ENCODE measurements at regions not wholly inside any gene's neighbourhood (a gene's known extent, or its start where the extent isn't known, plus 50 kb on each side); places are given as distances from the start of the nearest gene placed in this dataset.
"Not testable (repeated sequence)": the region's sequence is repeated elsewhere in the genome, so short reads cannot be mapped to it uniquely, and the experiment has no call there.

DNA sequence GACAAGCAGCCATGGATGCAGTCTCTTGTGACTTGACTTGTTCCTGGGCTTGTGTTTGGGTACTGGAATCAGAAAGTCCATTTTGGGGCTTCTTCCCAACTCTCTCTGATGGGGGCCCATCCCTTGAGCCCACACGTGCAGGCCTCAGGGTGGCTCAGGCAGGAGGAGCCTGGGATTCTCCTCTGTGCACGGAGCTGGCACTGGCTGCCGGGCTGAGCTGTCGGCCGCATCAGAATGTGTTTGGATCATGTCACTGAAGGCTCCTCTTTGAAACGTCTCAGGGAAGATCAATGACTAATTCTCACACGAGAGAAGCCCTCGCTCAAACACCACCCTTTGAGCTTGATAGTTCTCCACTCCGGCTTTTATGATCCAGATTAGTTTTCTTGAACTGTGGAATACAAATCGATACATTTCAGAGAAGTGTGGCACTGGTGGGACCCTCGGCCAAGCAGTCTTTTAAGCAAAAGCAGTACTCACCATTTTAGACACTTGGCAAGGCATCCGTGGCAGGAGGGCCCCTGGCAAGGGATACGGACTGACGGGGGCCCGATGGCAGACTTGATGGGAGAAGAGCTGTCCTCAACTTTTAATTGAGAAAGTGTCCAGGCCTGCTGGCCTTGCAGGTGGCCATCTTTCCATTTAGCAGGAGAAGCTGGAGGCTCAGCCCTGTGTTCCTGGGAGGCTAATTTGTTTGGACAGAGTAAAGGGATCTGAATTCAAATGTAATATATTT lies 220.7 kb upstream of the C1orf174 start:
- no peak for DNase-seq (ENCODE audit: low spot score)

DNA sequence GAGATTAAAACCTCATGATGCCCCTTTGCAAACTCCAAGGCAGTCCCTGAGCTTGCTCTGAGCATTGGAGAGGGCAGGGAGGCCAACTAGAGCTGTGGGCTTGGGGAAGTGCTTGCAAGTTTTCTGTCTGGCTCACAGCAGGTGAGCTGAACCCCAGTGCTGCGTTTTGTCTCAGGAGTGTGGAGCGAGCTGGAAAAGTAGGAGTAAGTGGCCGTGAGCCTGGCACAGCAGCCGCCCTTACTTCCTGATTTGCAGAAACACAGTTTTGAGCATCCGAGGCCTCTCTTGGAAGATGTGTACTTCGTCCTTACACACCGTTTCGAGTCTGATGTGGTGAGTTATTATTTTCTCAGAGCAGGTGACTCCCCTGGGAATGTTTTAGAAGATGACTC lies 221.2 kb upstream of the C1orf174 start:
- DNase-seq (ENCODE audit: low spot score), result no peak

DNA sequence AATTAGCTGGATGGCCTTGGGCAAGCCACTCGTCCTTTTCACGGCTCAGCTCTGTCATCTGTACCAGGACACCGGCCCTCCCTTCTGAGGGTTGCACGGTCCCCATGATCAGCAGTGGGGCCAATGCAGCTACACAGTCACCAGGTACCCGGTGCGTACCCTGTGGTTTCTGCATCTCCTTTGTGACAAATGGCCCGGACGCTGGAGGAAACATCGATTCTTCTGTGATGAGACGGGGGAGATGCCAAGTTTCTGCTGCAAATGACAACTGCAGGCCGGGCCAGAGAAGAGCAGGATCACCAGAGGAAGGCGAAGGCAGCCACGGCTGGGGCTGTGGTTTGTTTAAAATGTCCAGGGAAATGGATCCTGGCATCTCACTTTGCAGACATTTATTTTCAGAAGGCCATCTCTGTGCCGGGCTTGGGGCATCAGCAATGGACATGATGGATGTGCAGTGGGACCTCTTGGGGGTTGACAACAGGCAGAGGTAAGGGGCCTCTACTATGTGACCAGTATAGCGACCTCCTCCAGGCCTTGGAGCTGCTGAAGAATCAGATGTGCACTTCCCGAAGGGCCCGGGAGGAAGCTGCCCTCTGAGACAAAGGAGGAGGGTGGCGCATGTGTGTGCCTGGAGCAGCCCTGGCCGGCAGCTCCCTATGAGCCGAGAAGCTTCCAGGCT lies 221.9 kb upstream of the C1orf174 start:
- no peak for DNase-seq (ENCODE audit: low spot score)

DNA sequence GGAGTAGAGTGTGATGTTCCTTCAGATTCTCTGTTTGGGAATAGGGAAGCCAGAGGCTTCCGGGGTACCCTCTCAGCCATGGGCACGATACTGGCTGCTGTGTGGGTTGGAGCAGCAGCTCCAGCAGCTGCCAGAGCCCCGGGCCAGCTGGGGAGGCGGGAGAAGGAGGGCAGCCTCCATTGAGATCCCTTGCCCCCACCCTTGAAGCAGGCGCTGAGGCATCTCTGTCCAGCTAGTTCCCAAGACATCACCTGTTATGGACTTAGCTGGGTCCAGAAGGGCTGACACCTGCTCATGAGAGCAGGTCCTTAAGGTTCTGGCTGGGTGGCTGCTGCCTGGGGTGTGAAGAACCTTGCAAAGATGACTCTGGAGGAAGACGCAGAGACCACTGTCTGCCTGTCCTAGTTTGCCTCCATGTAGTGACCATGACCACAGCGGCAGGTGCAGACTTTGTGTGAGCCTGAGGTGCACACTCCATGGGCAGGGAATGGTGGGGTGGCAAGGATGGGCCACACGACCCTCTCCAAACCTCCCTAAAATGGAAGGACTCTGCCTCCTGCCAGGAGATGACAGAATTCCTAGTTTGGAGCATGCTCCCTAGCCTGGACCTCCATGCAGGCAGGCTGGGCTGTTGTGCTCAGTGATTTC lies 222.6 kb upstream of the C1orf174 start:
- no peak for DNase-seq (ENCODE audit: low spot score)

DNA sequence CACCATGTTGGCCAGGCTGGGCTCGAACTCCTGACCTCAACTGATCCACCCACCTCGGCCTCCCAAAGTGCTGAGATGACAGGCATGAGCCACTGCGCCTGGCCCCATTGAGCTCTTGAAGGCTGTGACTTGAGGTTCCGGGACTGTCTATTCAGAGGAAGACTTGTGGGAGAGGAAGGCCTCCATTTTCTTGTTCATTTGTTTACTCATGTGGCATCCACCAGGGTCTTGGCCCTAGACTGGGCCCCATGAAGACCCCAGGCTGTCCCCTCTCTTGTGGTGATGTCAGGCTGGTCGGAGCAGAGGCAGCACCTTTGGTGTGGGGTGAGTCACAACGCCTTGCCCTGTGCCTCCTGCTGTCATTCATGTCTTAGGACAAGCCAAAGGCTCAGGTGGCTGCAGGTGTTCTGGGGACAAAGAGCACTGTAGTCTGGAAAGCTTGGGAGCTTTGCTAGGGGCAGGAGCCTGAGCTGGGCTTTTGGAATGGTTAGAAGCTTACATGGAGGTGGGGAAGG lies 224.6 kb upstream of the C1orf174 start:
- DNase-seq (ENCODE audit: low spot score), result no peak

DNA sequence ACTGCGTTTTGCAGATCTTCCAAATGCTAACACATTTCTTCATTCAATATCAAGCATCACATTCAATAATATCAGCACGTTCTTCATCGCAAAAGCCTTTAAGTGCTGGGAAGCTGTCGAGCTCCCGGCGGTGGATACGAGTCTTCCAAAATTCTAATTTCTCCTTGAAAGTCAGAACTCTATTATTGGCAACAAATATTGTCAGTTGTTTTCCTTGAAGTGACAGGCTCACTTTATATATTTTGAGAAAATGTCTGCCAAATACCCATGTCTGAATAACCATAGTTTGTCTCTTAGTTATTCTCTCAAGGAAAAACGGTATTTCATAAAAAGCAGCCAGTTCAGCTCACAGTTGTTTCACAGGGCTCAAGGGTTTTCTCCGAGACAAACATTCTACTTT lies 226.2 kb upstream of the C1orf174 start:
- DNase-seq (ENCODE audit: low spot score), result no peak

DNA sequence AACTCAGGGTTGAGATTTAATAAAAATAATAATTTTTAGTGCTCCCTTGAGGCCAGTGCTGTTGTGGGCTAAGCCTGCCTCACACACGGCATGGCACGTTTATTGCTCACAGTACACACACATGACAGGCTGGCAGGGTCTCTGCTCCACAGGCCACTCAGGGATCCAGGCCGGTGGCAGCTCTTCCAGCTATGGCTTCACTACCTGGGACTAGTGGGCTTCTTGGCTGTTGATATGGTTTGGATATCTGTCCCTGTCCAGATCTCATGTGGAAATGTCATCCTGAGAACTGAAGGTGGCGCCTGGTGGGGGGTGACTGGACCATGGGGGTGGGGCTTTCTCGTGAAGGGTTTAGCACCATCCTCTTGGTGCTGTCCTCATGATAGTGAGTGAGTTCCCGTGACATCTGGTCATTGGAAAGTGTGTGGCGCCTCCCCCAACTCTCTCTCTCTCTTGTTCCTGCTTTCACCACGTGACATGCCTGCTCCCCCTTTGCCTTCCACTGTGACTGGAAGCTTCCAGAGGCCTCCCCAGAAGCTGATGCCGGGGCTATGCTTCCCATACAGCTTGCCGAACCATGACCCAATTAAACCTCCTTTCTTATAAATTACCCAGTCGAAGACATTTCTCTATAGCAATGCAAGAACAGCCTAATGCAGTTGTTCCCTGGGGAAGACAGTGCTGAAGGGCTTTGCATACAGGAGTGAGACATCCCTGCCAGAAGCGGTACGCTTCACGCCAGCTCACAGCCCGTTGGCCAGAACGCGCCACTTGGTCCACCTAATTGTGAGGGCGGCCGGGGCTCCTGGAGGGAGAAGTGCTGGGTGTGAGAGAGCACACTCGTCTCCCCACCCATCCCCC lies 226.9 kb upstream of the C1orf174 start:
- no peak for DNase-seq (ENCODE audit: low spot score)

DNA sequence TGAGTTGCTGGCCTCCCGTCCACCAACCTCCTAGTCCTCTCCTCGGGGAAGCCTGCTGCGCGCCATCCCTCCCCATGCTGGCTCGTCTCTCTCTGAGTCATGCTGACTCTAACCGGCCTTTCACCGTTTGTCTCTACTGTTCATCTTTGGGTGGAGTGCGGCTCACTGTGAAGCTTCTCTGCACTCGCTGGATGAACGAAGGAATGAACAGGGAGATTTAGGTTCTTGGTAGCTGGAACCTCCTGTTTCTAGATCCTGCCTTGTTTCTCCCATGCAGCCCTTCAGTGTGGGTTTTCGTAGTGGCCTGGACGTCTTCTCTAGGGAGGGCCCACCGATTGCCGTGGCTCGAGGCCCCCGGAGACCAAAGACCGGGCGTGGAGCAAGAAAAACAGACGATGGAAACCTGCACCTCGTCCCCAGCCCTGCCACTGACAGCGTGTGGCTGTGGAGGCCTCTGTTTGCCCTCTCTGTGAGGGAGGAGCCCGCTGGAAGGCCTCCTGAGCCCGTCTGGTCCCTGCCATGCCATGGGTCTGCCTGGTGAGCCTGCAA lies 227.6 kb upstream of the C1orf174 start:
- DNase-seq (ENCODE audit: low spot score), result no peak

DNA sequence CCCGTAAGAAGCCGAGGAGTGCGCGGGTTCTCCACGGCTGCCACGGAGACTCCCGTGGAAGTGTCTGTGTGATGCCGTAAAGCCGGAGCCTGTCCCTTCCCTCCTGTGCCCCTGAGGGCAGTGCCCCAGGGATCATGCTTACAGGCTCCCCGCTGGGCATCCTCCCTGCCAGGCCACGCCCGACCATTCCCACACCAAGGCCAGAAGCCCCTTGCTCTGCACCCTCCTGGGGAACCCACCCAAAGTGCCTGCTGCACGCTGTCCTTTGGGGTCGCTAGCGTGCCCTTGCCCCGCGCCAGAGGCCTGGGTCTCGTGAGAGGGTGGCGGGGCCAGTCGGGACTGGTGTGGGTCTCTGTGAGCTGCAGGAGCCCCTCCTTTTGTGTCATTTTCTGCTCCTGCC lies 228.5 kb upstream of the C1orf174 start:
- DNase-seq (ENCODE audit: low spot score), result no peak

DNA sequence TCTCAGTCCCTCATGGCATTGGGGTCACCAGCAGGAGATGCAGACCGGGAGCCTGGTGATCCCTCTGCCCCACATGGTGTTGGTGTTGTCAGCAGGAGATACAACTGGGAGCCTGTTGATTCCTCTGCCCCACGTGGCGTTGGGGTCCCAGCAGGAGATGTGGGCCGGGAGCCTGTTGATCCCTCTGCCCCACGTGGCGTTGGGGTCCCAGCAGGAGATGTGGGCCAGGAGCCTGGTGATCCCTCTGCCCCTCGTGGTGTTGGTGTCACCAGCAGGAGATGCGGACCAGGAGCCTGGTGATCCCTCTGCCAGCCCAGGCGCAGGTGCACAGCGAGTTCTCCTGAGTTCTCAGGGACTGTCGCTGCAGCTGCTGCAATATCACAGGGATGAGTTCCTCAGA lies 229.6 kb upstream of the C1orf174 start:
- DNase-seq (ENCODE audit: low spot score), result no peak

DNA sequence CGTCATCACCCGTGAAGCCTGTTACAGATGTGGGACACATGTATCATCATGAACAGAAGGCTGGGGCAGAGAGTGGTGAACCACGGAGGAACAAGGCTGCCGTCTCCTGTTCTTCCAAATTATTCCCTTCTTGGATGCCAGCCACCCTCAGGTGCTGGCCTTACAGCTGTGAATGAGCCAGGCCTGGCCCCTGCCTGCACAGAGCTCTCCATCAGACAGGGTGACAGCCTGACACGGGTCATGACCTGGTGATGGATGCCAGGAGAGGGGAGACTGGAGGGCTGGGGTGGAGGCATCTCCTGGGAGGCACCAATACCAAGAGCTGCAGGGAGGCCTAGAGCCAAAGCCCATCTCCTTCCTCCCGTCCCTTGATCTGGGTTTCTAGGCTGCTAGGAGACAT lies 230.0 kb upstream of the C1orf174 start:
- DNase-seq (ENCODE audit: low spot score), result no peak

DNA sequence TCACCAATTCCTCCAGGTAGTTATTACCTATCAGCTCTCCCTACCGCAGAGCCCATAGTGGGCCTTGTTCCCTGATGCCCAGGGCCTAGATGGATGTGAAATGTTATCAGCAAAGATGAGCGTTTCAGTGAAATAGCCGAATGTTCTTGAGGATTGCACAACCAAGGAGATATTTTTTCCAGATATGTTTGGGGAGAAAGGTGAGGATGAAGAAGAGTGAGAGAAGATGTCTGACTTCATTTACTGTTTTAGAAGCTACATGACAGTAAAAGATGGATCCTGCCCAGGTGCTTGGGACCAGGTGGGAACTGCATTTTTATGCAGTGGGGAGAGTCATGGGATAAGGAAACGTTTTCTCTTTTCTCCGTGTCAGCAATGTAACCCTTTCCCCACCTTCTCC lies 231.7 kb upstream of the C1orf174 start:
- no peak for DNase-seq (ENCODE audit: low spot score)

DNA sequence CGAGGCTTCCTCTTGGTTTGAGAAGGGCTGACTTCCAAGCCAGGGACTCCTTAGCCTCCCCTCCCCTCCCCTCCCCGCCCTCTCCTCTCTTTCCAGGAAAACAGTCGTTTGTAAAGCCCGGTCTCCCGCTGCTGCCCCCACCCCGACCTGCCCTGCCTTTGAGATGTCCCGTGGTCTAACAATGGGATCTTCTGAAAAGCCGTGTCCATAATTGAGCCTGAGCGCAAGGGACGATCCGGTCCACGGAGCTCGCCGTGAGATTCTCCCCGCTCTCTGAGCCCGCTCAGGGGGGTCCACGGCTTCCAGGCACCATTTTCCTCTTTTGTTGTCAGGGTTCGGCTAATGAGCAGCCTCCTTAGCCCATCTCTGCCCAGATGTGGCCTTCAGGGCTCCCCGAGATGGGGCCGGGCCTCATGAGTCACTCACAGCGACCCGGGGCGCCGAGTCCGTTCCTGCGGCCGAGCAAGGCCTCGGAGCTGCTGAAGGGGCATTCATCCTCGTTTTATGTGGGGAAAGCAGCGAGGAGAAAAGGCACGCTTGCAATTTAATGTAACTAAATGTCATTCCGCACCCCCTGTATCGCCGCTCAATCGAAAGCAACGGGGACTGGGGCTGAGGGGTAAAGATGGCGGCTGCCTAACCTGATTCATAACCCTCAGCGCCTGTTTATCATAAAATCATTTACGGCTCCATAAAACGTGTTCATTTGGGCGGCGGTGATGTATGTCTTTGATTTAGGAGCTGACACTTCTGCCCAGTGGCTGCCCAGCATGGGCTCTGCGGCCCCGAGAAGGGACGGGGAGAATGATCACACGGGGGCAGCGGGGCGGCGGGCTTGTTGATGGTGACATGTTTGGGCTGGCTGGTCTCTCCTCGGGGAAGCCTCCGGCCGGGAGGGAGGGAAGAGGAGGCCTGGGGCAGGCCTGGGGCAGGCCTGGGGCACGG lies 232.6 kb upstream of the C1orf174 start:
- no peak for DNase-seq (ENCODE audit: low spot score)

DNA sequence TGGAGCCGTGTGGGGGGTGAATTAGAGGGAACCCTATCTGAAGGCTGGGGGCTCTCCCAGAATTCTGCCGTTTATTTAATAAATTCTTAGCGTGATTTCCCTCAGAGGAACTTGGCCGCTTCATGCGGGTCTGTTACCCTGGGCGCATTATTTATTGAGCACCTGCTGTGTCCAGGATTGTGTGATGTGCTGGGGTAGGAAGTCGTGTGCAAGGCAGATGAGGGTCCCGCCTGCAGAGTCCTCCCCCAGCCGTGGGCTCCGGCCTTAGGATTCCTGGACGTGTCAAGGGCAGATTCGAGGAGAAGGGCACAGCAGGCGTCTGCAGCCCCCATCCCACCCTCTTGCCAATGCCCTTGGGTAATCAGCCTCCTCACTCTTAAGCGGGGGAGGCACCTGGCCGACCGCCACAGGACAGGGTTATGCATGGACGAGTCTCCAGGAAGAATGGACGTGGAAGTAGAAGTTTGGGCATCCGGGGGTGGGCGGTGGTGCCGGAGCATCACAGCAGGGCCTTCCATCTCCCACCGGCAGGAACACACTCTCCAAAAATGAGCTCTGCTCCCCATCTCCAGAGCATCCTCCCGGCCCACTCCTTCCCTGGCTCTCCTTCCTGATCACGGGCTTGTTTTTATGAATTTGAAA lies 233.3 kb upstream of the C1orf174 start:
- DNase-seq (ENCODE audit: low spot score), result no peak

DNA sequence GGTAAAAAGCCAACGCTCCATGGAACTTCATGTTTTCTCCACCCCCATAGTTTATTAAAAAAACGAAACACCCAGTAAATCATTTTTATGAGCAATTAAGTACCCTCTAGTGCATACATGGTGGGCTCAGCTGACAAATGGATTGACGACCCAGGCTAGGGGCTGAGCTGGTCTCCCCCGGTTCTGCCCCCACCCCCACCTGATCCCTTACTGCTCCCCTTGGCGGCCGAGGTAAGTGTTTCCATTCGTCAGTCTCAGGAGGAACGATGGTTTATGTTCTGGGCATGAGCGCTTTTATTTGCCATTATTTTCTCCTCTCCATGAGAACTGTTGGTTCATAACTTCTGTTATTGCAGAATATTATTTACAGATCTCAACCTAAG lies 233.9 kb upstream of the C1orf174 start:
- no peak for DNase-seq (ENCODE audit: low spot score)

DNA sequence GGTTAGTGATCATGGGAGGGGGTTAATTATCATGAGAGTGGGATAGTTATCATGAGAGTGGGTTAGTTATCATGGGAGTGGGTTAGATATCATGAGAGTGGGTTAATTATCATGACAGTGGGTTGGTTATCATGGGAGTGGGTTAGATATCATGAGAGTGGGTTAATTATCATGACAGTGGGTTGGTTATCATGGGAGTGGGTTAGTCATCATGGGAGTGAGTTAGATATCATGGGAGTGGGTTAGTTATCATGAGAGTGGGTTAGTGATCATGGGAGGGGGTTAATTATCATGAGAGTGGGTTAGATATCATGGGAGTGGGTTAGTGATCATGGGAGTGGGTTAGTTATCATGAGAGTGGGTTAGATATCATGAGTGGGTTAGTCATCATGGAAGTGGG lies 235.8 kb upstream of the C1orf174 start:
- not testable (repeated sequence) for DNase-seq (ENCODE audit: low spot score)

DNA sequence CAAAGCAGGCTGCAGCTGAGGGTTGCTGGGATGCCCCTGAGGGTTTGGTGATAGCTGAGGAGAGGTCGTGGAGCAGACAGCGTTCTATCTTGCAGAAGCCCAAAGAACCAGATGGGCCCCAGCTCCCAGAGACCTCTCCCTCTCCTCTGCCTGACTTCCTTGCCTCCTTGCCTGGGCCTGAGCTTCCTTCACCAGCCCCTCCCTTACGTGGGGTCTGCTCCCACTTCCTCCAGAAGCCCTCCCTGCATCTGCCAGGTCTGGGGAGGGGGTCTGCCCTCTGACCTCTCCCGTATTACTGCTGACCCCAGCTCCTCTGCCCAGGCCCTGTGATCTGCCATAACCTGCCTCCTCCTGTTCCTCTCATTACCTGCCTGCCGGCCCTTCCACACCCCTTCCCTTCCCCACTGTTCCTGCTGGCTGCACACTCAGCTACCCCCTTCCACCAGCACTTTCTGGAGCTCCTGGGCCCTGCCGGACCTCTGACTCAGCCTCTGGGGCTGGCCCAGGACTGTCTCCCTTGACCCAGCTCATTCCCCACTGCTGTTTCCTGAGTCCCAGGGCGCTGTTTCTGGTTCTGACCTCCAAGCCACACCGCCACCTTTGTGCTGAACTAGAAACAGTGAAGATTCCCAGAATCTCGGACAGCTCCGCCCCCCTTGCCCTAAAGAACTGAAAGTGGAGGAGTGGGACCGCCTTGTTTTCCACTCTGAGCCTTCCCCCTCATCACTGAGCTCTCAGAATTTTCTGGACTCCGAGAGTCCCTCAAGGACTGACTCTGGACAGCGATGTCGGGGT lies 237.7 kb upstream of the C1orf174 start:
- no peak for DNase-seq (ENCODE audit: low spot score)

DNA sequence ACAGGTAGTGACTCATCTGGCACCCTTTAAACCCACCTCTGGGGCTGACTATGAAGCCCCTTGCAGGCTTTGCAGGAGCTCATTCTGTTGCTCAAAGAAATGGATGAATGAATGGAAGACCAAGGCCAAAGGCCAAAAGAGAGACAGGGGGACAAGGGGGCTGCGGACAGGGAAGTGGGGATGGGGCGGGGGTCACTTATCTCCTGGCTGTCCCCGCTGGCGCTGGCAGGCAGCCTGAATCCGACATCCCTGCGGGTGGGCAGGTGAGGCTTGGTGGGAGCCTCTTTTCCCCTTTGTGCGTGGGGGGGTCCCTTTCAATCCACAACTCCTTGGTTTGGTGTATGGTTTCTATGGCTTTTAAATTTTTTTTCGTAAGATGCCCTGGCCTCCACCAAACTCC lies 239.6 kb upstream of the C1orf174 start:
- no peak for DNase-seq (ENCODE audit: low spot score)

DNA sequence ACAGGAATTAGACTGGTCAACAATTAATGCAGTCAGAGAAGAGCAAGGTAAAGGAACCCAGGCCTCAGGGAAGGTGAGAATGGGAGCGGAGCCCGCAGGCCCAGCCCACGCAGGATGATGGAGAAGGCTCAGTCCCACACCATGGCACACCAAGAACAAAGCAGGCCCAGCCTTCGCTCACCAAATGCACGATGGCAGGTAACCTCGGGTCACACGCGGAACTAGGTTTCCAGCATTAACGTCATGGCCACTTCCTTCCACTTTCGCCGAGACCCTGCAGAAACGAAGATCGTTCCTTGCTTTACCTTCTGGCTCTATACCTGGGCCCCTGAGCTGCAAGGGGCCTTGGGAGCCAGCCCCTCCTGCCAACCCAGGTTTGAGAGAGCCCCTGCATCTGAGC lies 240.2 kb upstream of the C1orf174 start:
- DNase-seq (ENCODE audit: low spot score), result no peak

DNA sequence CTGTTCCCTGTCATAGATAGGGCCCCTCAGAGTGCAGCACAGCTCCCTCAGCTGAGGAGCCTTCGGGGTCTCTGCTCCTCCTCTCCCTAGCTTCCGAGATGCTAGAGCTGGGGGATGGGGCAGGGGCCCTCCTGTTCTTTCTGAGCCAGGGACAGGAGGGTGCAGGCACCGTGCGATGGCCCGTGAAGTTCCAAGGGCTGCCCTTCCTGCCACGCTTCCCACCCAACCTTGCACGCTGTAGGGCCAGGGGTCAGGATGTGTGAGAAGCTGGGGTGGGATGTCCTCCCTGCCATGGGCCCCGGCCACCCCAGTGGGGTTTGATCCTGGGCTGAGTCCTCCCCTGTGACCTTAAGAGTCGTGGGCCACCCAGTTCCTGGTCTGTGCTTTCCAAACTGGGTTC lies 240.7 kb upstream of the C1orf174 start:
- no peak for DNase-seq (ENCODE audit: low spot score)

All from COLO829 (cell line).